ENCODE measurements at regions not wholly inside any gene's neighbourhood (a gene's known extent, or its start where the extent isn't known, plus 50 kb on each side); places are given as distances from the start of the nearest gene placed in this dataset.

DNA sequence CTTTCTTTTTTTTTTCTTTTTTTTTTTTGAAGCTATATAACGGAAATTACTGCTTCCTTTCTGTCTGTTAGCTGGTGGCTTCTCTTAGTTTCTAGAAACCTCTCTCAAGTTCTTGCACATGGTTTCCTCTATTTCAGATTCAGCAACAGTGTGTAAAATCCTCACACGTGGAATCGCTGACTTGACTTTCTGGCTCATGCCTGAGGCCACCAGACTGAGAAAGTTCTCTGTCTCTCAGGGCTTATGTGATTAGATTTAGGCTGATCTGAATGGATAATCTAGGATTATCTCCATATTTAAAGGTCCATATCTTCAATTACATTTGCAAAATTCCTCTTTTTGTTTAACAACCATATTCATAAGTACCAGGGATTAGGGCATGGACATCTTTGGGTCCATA is 856.3 kb upstream of the SLITRK6 start:
- H3K27ac ChIP-seq = no peak overlapping the region
- no peaks in the 10 kb centered on the region for H3K27me3 ChIP-seq
- no peak for DNase-seq
- no peak for TF ChIP-seq POLR2A (IDR thresholded peaks at IDR 0.05)
- TF ChIP-seq, protein P1, sequence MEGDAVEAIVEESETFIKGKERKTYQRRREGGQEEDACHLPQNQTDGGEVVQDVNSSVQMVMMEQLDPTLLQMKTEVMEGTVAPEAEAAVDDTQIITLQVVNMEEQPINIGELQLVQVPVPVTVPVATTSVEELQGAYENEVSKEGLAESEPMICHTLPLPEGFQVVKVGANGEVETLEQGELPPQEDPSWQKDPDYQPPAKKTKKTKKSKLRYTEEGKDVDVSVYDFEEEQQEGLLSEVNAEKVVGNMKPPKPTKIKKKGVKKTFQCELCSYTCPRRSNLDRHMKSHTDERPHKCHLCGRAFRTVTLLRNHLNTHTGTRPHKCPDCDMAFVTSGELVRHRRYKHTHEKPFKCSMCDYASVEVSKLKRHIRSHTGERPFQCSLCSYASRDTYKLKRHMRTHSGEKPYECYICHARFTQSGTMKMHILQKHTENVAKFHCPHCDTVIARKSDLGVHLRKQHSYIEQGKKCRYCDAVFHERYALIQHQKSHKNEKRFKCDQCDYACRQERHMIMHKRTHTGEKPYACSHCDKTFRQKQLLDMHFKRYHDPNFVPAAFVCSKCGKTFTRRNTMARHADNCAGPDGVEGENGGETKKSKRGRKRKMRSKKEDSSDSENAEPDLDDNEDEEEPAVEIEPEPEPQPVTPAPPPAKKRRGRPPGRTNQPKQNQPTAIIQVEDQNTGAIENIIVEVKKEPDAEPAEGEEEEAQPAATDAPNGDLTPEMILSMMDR (IDR thresholded peaks at IDR 0.05) = no peak
- no peaks in the 10 kb centered on the region for H3K9me3 ChIP-seq
- no peak overlapping the region for H3K4me3 ChIP-seq
- no peaks in the 10 kb centered on the region for H3K36me3 ChIP-seq (replicated peaks in 1 of 2; ENCODE audit: insufficient read depth in 1 of 2, low read depth in 2 of 2)
- H3K4me1 ChIP-seq = no peaks in the 10 kb centered on the region
- WGBS, 2 donors = 70 to 72% methylated on average over 3 of the region's 3 CpGs
- intact Hi-C loops (cut with DNase I) = no loop called here
- ATAC-seq = no peak

DNA sequence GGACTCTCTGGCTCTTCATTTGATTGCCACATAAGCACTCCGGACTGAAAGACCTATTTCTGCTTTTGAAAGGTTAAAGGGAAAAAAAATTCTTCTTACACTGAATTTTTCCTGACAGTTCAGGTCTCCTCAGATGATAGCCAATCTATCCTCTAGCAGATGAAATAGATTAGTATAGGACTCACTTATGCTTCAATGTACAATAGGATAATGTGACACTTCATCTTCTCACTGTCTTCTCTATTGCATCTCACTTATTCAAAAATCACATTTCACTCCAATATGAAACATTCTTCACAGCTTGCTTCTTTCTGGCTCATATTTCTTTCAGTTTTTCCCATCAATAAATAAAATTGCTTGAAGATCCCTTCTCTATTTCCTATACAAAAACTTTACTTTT is 860.9 kb upstream of the SLITRK6 start:
- Histone ChIP-seq H3K36me3 (replicated peaks in 1 of 2; ENCODE audit: insufficient read depth in 1 of 2, low read depth in 2 of 2) (no peaks in the 10 kb centered on the region), H3K9me3 (no peaks in the 10 kb centered on the region), H3K27ac (no peak overlapping the region), H3K4me3 (no peak overlapping the region), H3K27me3 (no peaks in the 10 kb centered on the region), H3K4me1 (no peaks in the 10 kb centered on the region)
- 67 to 75% methylated on average over 1 of the region's 1 CpG for WGBS, 2 donors
- ATAC-seq (no peak), DNase-seq (no peak)
- TF ChIP-seq, protein P1 (IDR thresholded peaks at IDR 0.05) = no peak
- no peak for TF ChIP-seq POLR2A (IDR thresholded peaks at IDR 0.05)
- intact Hi-C loops (cut with DNase I) = no loop called here

DNA sequence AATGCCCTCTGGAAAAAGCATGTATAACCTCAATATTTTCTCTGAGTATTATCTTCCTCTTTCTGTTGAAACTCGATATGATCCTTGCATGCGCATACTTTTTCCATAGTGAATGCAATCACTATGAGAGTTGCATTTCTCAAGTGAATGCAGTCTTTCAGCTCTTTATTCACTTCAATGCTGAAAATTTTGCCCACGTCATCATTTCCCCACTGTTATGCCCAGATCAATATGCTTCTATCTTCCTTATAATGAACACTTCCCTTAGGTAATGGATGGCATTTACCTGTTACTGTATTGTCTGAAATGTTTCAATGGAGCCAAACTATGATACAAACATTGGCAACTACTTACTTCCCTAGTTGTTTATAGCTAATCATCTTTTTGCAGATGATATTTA is 866.6 kb upstream of the SLITRK6 start:
- Histone ChIP-seq H3K27ac (no peak overlapping the region), H3K4me1 (no peaks in the 10 kb centered on the region), H3K4me3 (no peak overlapping the region), H3K36me3 (replicated peaks in 1 of 2; ENCODE audit: insufficient read depth in 1 of 2, low read depth in 2 of 2) (no peaks in the 10 kb centered on the region), H3K27me3 (no peaks in the 10 kb centered on the region), H3K9me3 (no peaks in the 10 kb centered on the region)
- WGBS, 2 donors = 67 to 74% methylated on average over 3 of the region's 3 CpGs
- ATAC-seq (no peak), DNase-seq (no peak)
- TF ChIP-seq, protein P1 (IDR thresholded peaks at IDR 0.05) = no peak
- TF ChIP-seq POLR2A (IDR thresholded peaks at IDR 0.05) = no peak
- intact Hi-C loops (cut with DNase I) = no loop called here

DNA sequence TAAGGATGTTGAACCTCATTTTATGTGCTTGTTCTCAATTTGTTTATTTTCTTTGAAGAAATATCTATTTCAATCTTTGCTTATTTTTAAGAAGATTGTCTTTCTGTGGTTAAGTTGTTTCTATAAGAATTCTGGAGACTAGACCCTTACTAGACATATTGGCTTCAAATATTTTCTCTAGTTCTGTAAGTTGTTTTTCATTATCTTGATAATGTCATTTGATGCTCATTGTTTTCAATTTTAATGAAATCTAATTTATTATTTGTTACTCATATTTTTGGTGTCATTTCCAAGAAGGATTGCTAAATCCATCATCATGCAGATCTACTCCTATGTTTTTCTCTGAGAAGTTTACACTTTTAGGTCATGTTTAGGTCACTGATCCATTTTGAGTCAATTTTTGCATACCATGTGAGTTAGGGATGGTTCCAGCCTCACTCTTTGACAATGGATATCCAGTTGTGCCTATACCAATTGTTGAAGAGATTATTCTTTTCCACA is 874.8 kb upstream of the SLITRK6 start:
- Histone ChIP-seq H3K4me3 (no peak overlapping the region), H3K4me1 (no peaks in the 10 kb centered on the region), H3K36me3 (replicated peaks in 1 of 2; ENCODE audit: insufficient read depth in 1 of 2, low read depth in 2 of 2) (no peaks in the 10 kb centered on the region), H3K27me3 (no peaks in the 10 kb centered on the region), H3K27ac (no peak overlapping the region), H3K9me3 (no peaks in the 10 kb centered on the region)
- TF ChIP-seq, protein P1 (IDR thresholded peaks at IDR 0.05) = no peak
- TF ChIP-seq POLR2A (IDR thresholded peaks at IDR 0.05) = no peak
- ATAC-seq (no peak), DNase-seq (no peak)
- intact Hi-C loops (cut with DNase I) = no loop called here

DNA sequence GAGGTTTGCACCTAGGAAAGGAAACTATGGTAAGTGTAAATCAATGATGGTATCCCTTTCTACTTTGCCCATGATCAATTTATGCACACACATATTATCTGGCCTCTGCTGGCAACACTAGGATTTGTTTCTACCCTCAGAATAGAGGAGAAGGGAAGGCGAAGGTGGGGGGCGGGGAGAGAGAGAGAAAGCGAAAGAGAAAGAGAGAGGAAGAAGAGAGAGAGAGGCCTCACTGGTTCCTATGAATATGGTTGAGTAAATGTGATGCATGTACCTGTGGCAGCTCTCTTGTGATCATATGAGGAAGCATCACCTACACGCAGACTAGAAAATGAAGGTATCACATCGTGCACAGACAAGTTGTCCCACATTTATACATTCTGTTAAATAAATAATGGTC is 882.0 kb upstream of the SLITRK6 start:
- intact Hi-C loops (cut with DNase I) = no loop called here
- no peaks in the 10 kb centered on the region for H3K27me3 ChIP-seq

More for the DNA sequence above, 882.0 kb upstream of the SLITRK6 start:
- no peak for TF ChIP-seq POLR2A (IDR thresholded peaks at IDR 0.05)
- TF ChIP-seq, protein P1 (IDR thresholded peaks at IDR 0.05) = no peak
- no peak for ATAC-seq
- Histone ChIP-seq H3K9me3 (no peaks in the 10 kb centered on the region), H3K4me3 (no peak overlapping the region), H3K27ac (no peak overlapping the region), H3K4me1 (no peaks in the 10 kb centered on the region), H3K36me3 (replicated peaks in 1 of 2; ENCODE audit: insufficient read depth in 1 of 2, low read depth in 2 of 2) (no peaks in the 10 kb centered on the region)
- 54 to 58% methylated on average over 5 of the region's 5 CpGs for WGBS, 2 donors
- no peak for DNase-seq

All from body of pancreas (tissue), 4 donors.